MM.1S (cell line): ENCODE measurements at regions not wholly inside any gene's neighbourhood (a gene's known extent, or its start where the extent isn't known, plus 50 kb on each side); places are given as distances from the start of the nearest gene placed in this dataset.

Experiments
- DNase-seq: peaks from one replicate; pipeline ENCODE4 v3.0.0-alpha.2; 2015
- H2AFZ ChIP-seq: fragments of 300-600 bp; sonication (generic); 2 replicates; pipeline ENCODE4 v1.6.0; 2016; ENCODE audit warnings: antibody characterized with exemption, low read length
- H3F3A ChIP-seq: fragments of 300-600 bp; sonication (generic); 2 replicates; pipeline ENCODE4 v1.6.1; 2016; ENCODE audit warnings: mild to moderate bottlenecking, antibody characterized with exemption, low read length, moderate library complexity, mixed read lengths; ENCODE audit not compliant: insufficient read depth
- H3K27ac ChIP-seq: fragments of 300-600 bp; sonication (generic); 2 replicates; pipeline ENCODE4 v1.5.1; 2016; ENCODE audit warnings: mild to moderate bottlenecking, low read length
- H3K27me3 ChIP-seq: fragments of 300-600 bp; sonication (generic); replicated peaks from 2 replicates; pipeline ENCODE4 v1.6.0; 2016; ENCODE audit warnings: low read length; ENCODE audit not compliant: insufficient read depth
- H3K36me3 ChIP-seq: fragments of 300-600 bp; sonication (generic); replicated peaks from 2 replicates; pipeline ENCODE4 v1.6.1; 2016; ENCODE audit warnings: mild to moderate bottlenecking, low read length, mixed read lengths; ENCODE audit not compliant: insufficient read depth
- H3K4me1 ChIP-seq: fragments of 300-600 bp; sonication (generic); 2 replicates; pipeline ENCODE4 v1.6.1; 2016; ENCODE audit warnings: low read length, mixed read lengths
- H3K4me2 ChIP-seq: fragments of 300-600 bp; sonication (generic); 2 replicates; pipeline ENCODE4 v1.6.0; 2016; ENCODE audit warnings: low read depth, low read length
- H3K4me3 ChIP-seq: fragments of 300-600 bp; sonication (generic); 2 replicates; pipeline ENCODE4 v1.5.1; 2016; ENCODE audit warnings: low read length, mixed read lengths
- H3K79me2 ChIP-seq: fragments of 300-600 bp; sonication (generic); 2 replicates; pipeline ENCODE4 v1.6.1; 2016; ENCODE audit warnings: mixed run types, low read length, mixed read lengths
- H3K9ac ChIP-seq: fragments of 300-600 bp; sonication (generic); 2 replicates; pipeline ENCODE4 v1.6.1; 2016; ENCODE audit warnings: low read length, mixed read lengths
- H3K9me2 ChIP-seq: fragments of 300-600 bp; sonication (generic); replicated peaks from 2 replicates; pipeline ENCODE4 v1.6.1; 2016; ENCODE audit warnings: mild to moderate bottlenecking, low read length, mixed read lengths; ENCODE audit not compliant: insufficient read depth
- H3K9me3 ChIP-seq: fragments of 300-600 bp; sonication (generic); replicated peaks from 2 replicates; pipeline ENCODE4 v1.6.1; 2016; ENCODE audit warnings: mild to moderate bottlenecking, low read length, mixed read lengths; ENCODE audit not compliant: insufficient read depth
- H4K20me1 ChIP-seq: fragments of 300-600 bp; sonication (generic); 2 replicates; pipeline ENCODE4 v1.6.1; 2016; ENCODE audit warnings: mild to moderate bottlenecking, low read length, moderate library complexity, mixed read lengths; ENCODE audit not compliant: insufficient read depth
- EZH2 ChIP-seq: fragments of 300-600 bp; sonication (generic); optimal IDR thresholded peaks from 2 replicates; pipeline ENCODE3; 2017; ENCODE audit warnings: low read depth, mild to moderate bottlenecking, antibody characterized with exemption, low read length, mixed read lengths
- EZH2phosphoT487 ChIP-seq: fragments of 300-600 bp; sonication (generic); IDR thresholded peaks from 2 replicates; pipeline ENCODE4 v1.6.1; 2018; ENCODE audit warnings: antibody characterized with exemption, low read length
- TF ChIP-seq, protein P1 (sequence below): fragments of 300-600 bp; sonication (generic); IDR thresholded peaks from 2 replicates; pipeline ENCODE4 v1.5.1; 2016; ENCODE audit warnings: antibody characterized with exemption, low read length, mixed read lengths

DNA sequence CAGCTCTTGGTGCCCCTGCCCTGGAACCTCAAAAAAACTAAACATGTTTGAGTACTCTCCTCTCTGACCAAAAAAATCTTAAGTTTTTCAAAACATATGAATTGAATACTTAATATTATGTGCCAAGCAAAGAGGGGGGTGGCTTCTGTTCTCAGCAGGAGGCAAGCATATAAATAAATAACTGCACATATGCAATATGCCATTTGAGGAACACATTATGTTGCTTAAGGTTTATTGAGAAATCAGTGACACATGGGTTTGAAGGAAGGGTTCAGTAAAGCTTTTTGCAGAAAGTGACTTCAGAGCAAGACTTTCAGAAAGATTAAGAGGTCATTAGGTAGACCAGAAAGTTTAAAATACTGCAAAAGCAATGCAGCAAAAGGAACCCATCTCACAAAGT, 429.2 kb downstream of the TDRD15 start:
- Histone ChIP-seq H2AFZ (no peak overlapping the region), H3K4me3 (no peak overlapping the region), H3K9me2 (no peaks in the 10 kb centered on the region; the same call in 1 of the 2 replicates), H3K27me3 (no peaks in the 10 kb centered on the region), H3K27ac (no peak overlapping the region), H3K4me2 (no peak overlapping the region), H3F3A (no peaks in the 10 kb centered on the region), H3K9ac (no peak overlapping the region), H3K4me1 (no peaks in the 10 kb centered on the region), H3K79me2 (no peaks in the 10 kb centered on the region), H4K20me1 (no peaks in the 10 kb centered on the region), H3K9me3 (no peaks in the 10 kb centered on the region), H3K36me3 (no peaks in the 10 kb centered on the region)
- no peak for DNase-seq
- TF ChIP-seq EZH2 (no peak), EZH2phosphoT487 (no peak)
- TF ChIP-seq, protein P1, sequence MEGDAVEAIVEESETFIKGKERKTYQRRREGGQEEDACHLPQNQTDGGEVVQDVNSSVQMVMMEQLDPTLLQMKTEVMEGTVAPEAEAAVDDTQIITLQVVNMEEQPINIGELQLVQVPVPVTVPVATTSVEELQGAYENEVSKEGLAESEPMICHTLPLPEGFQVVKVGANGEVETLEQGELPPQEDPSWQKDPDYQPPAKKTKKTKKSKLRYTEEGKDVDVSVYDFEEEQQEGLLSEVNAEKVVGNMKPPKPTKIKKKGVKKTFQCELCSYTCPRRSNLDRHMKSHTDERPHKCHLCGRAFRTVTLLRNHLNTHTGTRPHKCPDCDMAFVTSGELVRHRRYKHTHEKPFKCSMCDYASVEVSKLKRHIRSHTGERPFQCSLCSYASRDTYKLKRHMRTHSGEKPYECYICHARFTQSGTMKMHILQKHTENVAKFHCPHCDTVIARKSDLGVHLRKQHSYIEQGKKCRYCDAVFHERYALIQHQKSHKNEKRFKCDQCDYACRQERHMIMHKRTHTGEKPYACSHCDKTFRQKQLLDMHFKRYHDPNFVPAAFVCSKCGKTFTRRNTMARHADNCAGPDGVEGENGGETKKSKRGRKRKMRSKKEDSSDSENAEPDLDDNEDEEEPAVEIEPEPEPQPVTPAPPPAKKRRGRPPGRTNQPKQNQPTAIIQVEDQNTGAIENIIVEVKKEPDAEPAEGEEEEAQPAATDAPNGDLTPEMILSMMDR, result no peak

DNA sequence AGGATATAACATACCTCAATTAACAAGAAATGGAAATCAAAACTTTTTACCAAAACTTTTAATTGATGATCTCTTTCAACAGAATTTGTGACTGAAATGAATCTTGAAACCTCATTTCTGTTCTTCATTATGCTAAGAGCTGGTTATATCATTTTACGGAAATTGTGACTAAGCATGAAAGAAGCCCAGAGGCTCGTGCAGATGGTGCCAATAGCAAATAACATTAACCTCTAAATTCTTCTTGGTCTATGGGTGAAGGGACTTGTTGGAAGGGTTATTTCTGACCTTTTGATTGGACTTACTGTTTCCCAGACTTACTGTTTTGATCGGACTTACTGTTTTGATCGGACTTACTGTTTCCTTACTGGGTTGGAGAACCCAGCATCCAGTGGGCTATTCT, 435.6 kb downstream of the TDRD15 start:
- H3F3A ChIP-seq, result no peaks in the 10 kb centered on the region
- TF ChIP-seq EZH2, result no peak
- TF ChIP-seq EZH2phosphoT487, result no peak
- TF ChIP-seq, protein P1, result no peak
- no peak overlapping the region for H3K4me2 ChIP-seq
- no peaks in the 10 kb centered on the region for H4K20me1 ChIP-seq
- no peaks in the 10 kb centered on the region; the same call in 1 of the 2 replicates for H3K9me2 ChIP-seq
- no peak overlapping the region for H3K9ac ChIP-seq
- H3K36me3 ChIP-seq, result no peaks in the 10 kb centered on the region
- H2AFZ ChIP-seq, result no peak overlapping the region
- no peaks in the 10 kb centered on the region for H3K79me2 ChIP-seq
- no peaks in the 10 kb centered on the region for H3K9me3 ChIP-seq
- no peak for DNase-seq
- H3K4me1 ChIP-seq, result no peaks in the 10 kb centered on the region
- H3K27ac ChIP-seq, result no peak overlapping the region
- no peaks in the 10 kb centered on the region for H3K27me3 ChIP-seq
- no peak overlapping the region for H3K4me3 ChIP-seq

DNA sequence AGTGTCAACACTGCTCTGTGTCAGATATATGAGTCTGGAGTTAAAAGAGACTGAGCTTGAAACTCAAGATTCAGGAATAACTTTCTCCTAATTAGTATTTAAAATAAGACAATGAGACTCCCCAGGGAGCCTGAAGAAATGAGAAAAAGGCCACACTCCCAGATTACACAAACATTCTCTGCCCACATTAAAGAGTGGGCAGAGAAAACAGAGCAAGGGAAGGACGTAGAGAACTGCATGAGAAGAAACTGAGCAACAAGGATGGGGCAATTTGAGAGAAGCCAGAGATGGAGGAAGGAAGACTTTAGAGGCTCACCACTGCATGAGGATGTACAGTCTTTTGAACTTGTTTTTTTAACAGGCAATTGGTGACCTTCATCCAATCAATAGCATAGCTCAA, 438.2 kb downstream of the TDRD15 start:
- no peaks in the 10 kb centered on the region for H3K27me3 ChIP-seq
- no peaks in the 10 kb centered on the region for H3K4me1 ChIP-seq
- TF ChIP-seq, protein P1, result no peak
- TF ChIP-seq EZH2phosphoT487 (no peak), EZH2 (no peak)
- H3K4me3 ChIP-seq, result no peak overlapping the region
- H3K9me2 ChIP-seq, result no peaks in the 10 kb centered on the region
- no peaks in the 10 kb centered on the region for H3F3A ChIP-seq
- no peak overlapping the region for H3K9ac ChIP-seq
- no peak overlapping the region for H3K27ac ChIP-seq
- no peaks in the 10 kb centered on the region for H3K9me3 ChIP-seq
- H4K20me1 ChIP-seq, result no peaks in the 10 kb centered on the region
- H3K36me3 ChIP-seq, result no peaks in the 10 kb centered on the region
- H2AFZ ChIP-seq, result no peak overlapping the region
- no peak overlapping the region for H3K4me2 ChIP-seq
- DNase-seq, result no peak
- H3K79me2 ChIP-seq, result no peaks in the 10 kb centered on the region
